ENCODE measurements at regions not wholly inside any gene's neighbourhood (a gene's known extent, or its start where the extent isn't known, plus 50 kb on each side); places are given as distances from the start of the nearest gene placed in this dataset.
"Not testable (repeated sequence)": the region's sequence is repeated elsewhere in the genome, so short reads cannot be mapped to it uniquely, and the experiment has no call there.

- TF ChIP-seq EZH2phosphoT487 (IDR thresholded peaks at IDR 0.05; ENCODE audit: borderline replicate concordance, low read depth, low read length); CTCF (conservative IDR thresholded peaks at IDR 0.05; ENCODE audit: low read length): not testable (repeated sequence)
These were observed 434.5 kb upstream of the ZNG1F start for GRCh38 chr9:41623666-41624065.

Data from OCI-LY7 (cell line).